Erythroblast (primary cell): ENCODE measurements at regions not wholly inside any gene's neighbourhood (a gene's known extent, or its start where the extent isn't known, plus 50 kb on each side); places are given as distances from the start of the nearest gene placed in this dataset.

Source experiments
- GATA1 ChIP-seq: IDR thresholded peaks from 2 replicates; pipeline ENCODE4 v1.6.1; 2011; ENCODE audit warnings: low read depth, mild to moderate bottlenecking, control low read depth, low read length, moderate library complexity
- POLR2A ChIP-seq: IDR thresholded peaks from 2 replicates; pipeline ENCODE4 v1.6.1; 2011; ENCODE audit warnings: mild to moderate bottlenecking, low read length

GRCh38 chr20:48052475-48052835, 267.2 kb upstream of the SULF2 start:
- TF ChIP-seq POLR2A (no peak), GATA1 (no peak)
